Right renal pelvis (tissue), 4 donors: ENCODE measurements at regions not wholly inside any gene's neighbourhood (a gene's known extent, or its start where the extent isn't known, plus 50 kb on each side); places are given as distances from the start of the nearest gene placed in this dataset.

Source experiments
- DNase-seq, 4 donors: peaks; one replicate each; pipeline ENCODE4 v3.0.0-alpha.2; 2013; ENCODE audit warnings: low read depth in 4 of 4, low spot score in 3 of 4, missing footprints in 1 of 4

DNA sequence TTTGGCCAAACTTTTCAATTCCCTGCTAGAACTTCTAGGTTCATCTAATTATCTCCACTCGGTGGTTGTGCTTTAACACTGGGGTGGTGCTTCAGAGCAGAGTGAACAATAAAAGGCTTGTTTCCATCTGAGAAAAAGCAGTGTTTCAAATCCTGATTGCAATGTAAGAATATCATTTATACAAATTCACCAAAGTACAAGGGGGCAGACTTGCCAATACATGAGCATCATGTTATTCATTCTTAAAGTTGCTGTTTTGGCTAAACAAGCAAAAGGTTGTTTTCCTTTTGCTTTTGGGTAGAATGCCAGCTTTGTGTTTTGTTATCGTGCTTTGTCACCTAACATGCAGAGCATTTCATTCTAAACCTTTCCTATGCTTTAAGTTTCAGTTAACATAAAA, 78.5 kb upstream of the UBAC2 start:
- DNase-seq = no peak

DNA sequence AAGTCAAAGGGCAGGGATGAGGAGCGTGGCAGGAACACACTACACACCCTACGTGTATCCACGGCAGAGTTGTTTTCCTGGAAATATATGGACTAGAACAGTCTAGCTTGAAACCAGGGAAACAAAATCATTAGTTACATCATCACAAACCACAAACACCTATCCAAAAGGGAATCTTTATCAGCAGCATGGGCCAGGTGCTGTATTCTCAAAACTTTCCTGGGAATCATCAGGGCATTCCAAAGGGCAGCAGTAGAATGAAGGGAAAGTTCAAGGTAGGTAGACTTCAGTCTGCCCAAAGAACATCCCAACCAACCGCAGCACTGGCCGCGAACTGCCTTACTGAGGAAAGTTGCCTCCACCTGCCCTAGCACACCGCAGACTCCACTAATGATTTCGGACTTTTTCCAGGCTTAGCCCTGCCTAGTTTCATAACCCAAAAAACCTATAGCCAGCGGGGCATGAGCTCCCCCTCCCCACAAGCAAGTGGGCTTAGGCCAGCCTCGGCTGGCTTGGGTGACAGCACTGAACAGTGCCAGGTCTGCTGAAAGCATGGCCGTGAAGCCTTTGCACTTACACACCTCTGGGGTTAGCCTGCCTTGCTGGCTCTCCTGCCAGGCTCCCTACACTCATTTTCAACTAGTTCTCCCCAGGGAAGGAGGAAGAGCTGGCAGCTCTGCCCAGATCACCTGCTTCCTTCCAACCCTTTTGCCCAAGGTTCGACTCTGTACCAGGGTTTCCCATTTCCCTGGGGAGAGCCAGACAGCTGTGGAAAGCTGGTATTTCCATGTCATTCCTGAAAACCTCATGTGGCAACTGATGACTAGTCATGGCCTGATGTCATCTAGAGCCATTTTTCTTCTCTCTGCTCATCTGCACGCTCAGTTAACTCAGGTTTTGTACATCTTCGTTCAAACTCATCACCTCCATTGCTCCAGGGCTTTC, 77.3 kb upstream of the UBAC2 start:
- no peak for DNase-seq

DNA sequence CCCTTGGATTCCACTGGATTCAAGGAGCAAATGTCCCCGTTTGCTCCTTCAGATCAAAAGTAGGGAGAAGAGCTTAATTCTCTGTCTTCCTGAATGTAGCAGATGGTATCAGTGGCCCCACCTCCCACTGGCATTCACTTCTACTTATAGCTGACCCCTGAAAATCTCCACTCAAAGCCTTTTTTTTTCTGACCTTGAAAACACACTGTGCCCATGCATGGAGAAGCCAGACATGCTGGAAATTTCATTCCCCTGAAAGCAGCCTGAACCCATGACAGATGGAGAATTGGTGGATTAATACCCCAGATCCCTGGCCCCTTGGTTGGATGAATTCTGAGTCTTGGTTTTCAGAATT, 76.6 kb upstream of the UBAC2 start:
- DNase-seq = no peak

DNA sequence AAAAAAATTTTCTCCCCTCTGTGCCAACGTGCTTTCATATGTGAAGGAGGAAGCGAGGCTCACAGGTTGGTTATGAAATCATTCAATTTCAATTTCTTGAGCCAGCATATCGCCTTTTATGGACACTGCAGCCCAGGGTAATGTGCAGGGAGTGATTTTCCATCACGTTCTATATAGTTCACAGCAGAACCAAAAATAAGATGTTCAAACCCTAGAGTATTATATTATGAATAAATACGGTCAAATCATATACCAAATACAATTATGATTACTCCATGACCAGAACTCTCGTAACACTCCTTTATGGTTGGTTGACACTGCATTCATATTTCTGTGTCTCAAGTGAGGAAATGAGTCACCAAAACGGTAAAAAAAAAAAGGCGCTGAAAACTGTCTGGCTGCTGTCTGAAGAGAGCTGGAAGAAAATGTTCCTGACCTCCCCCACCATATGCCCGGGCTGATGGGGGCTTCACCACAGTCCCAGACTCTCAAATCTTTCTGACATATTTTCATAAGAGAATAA, 75.8 kb upstream of the UBAC2 start:
- DNase-seq = no peak

DNA sequence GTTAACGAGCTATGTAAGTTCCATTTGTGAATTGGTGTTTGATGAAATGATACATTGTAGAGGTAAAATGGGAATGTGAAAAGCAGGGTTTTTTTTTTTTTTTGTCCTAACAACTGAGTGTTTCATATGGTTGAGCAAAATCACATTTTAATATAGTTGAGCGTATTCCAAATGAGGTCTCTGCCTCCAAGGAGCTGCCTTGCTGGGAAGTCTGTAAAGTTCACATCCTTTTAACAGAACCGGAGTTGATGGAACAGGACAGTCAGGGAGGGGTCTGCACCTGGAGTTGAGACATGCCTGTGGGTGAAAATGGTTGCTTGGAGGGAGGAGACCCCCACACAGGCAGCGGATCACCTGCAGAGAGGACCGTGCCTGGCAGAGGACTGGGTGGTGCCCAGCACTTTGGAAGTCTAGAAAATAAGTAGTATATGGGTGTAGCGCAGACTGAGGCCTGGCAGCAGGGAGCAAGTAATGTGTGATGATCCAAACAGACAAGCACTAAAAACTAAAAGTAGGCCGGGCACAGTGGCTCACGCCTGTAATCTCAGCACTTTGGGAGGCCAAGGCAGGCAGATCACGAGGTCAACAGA, 75.2 kb upstream of the UBAC2 start:
- DNase-seq = no peak

GRCh38 chr13:99126821-99127220, 73.8 kb upstream of the UBAC2 start:
- no peak for DNase-seq

GRCh38 chr13:99129050-99129449, 71.6 kb upstream of the UBAC2 start:
- DNase-seq = no peak

GRCh38 chr13:99129951-99130350, 70.7 kb upstream of the UBAC2 start:
- DNase-seq = no peak

DNA sequence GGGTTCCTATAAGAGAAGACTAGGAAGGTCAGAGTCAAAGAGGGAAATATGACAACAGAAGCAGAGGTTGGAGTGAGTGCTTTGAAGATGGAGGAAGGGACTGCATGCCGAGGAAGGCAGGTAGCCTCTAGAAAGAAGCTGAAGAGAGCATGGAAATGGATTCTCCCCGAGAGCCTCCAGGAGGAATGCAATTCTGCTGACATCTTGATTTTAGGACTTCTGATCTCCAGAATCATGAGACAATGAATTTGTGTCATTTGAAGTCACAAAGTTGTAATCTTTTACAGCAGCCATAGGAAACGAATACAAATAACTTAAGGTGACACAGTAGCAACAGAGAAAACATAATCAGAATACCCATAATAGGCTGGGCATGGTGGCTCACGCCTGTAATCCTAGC, 69.2 kb upstream of the UBAC2 start:
- DNase-seq = no peak

DNA sequence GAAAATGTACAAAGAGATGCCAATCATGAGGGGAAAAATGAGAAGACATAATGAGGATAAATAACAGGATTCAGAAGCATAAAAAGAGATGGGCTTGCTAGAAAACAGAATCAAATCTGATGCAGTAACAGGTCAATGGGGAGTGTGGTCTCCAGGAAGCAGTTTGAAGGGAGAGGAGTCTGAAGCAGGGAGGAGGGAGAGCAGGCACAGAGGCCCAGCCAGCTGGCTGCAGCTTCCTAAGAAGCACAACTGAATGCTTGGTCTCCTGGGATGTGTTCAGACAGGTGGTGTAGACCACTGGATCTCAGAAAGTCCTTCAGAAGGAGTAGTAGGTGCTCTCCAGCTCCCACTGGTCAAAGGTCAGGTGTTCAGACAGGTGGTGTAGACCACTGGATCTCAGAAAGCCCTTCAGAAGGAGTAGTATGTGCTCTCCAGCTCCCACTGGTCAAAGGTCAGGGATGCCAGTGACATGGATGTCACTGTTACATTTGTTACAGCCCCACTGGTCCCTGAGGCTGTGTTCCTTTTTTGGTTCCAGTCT, 68.3 kb upstream of the UBAC2 start:
- no peak for DNase-seq

GRCh38 chr13:99133230-99133629, 67.4 kb upstream of the UBAC2 start:
- no peak for DNase-seq

DNA sequence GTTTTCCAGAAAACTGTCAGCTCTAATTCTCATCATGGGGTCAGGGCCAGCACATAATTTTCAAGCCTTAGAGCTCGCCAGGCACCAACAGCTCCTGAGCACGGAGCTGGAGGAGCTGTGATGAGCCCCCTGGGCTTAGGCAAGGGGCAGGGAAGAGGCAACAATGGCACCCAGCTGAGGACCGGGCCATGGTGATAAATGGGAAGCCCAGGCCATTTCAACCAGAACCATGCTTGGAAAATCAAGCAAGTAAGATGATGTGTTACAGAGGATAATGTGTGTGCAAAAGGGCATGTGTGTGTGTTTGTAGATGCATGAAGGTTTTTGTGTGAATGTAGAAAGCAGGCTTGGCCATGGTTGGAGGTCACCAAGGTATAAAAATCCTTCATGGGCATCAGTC, 66.8 kb upstream of the UBAC2 start:
- no peak for DNase-seq

- DNase-seq = peak in 1 of 4 donors; percentile 3
Observed at GRCh38 chr13:99135591-99135990, 65.1 kb upstream of the UBAC2 start.

GRCh38 chr13:99136427-99136954, 64.2 kb upstream of the UBAC2 start:
- DNase-seq = no peak

- no peak for DNase-seq
Observed at GRCh38 chr13:99140831-99141230, 59.8 kb upstream of the UBAC2 start.

- no peak for DNase-seq
Observed at GRCh38 chr13:99143904-99144303, 56.8 kb upstream of the UBAC2 start.

GRCh38 chr13:99144306-99144705, 56.3 kb upstream of the UBAC2 start:
- no peak for DNase-seq

DNA sequence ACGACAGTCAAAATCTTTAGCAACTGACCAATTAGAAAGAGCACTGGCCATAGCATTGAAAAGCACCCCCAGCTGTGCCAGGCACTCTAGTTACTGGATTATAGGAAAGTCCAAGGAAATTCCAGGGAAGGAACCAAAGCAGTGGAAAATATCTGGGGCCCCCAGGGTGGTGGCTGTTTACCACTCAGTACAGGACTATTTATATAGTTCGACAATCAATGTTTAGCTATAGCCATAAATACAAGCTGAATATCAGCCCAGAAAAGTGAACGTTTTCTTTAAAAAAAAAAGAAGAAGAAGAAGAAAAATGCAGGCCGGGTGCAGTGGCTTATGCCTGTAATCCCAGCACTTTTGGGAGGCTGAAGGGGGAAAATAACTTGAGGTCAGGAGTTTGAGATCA, 55.2 kb upstream of the UBAC2 start:
- no peak for DNase-seq

- no peak for DNase-seq
Observed at GRCh38 chr13:99150575-99151361, 49.9 kb upstream of the UBAC2 start.
